GM13977 (cell line): ENCODE measurements at regions not wholly inside any gene's neighbourhood (a gene's known extent, or its start where the extent isn't known, plus 50 kb on each side); places are given as distances from the start of the nearest gene placed in this dataset.

Experiments used
- DNase-seq: peaks from one replicate; pipeline ENCODE4 v3.0.0; 2012; ENCODE audit warnings: low spot score
- CTCF ChIP-seq: IDR thresholded peaks from 2 replicates; pipeline ENCODE4 v1.5.1; 2012; ENCODE audit warnings: mild to moderate bottlenecking, control low read depth; ENCODE audit not compliant: insufficient read depth; ENCODE audit errors: extremely low read depth, missing control alignments
- in situ Hi-C: fragments of 300-500 bp; cut with MboI; formaldehyde crosslinking; loops from one replicate; pipeline ENCODE4 v1.12.0; 2022; ENCODE audit warnings: low sequenced_read_pairs, low pct_unique_long_range_greater_than_20kb, mixed read lengths, inconsistent platforms; ENCODE audit not compliant: unreplicated experiment

GRCh38 chr4:160819791-160820190 lies 1344.0 kb downstream of the FSTL5 start:
- no peak for TF ChIP-seq CTCF
- in situ Hi-C loops, result no loop called here
- no peak for DNase-seq

- no peak for DNase-seq
- in situ Hi-C loops, result no loop called here
- no peak for TF ChIP-seq CTCF
These were observed 1339.3 kb downstream of the FSTL5 start for GRCh38 chr4:160824481-160824880.

GRCh38 chr4:160825644-160826338 lies 1338.0 kb downstream of the FSTL5 start:
- no peak for TF ChIP-seq CTCF
- in situ Hi-C loops, result no loop called here
- no peak for DNase-seq

- in situ Hi-C loops, result no loop called here
These were observed 1337.5 kb downstream of the FSTL5 start for GRCh38 chr4:160826339-160826679.

GRCh38 chr4:160831165-160831922 lies 1332.5 kb downstream of the FSTL5 start:
- in situ Hi-C loops, result no loop called here
- TF ChIP-seq CTCF, result no peak
- no peak for DNase-seq

More at GRCh38 chr4:160826339-160826679, 1337.5 kb downstream of the FSTL5 start:
- TF ChIP-seq CTCF, result no peak
- no peak for DNase-seq

- no peak for DNase-seq
These were observed 1328.0 kb downstream of the FSTL5 start for GRCh38 chr4:160835789-160836188.

More at GRCh38 chr4:160835789-160836188, 1328.0 kb downstream of the FSTL5 start:
- no peak for TF ChIP-seq CTCF
- in situ Hi-C loops, result no loop called here
